DMS53 (cell line): ENCODE measurements at regions not wholly inside any gene's neighbourhood (a gene's known extent, or its start where the extent isn't known, plus 50 kb on each side); places are given as distances from the start of the nearest gene placed in this dataset.

ENCODE experiments used
- DNase-seq: peaks from one replicate; lab custom pipeline; 2025; lab: John Stamatoyannopoulos, UW

DNA sequence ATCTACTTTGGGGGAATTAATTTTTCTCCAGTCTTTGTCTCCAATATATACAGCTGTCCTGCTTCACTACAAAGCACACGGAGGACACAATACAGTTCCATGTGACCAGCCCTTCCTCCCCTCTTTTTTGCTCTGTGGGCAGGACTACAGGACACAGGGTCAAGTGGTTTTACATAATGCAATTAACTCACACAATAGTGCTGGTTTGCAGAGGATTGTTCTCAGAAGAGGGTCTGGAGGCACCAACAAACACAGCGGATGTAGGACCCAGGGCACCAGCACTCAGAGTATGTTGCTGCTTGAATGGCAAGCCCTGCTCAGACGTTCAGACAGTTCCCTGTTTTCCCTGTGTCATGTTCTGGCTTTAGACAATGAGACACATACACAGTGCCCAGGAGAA is 52.0 kb upstream of the NPTX2 start:
- DNase-seq, result no peak

DNA sequence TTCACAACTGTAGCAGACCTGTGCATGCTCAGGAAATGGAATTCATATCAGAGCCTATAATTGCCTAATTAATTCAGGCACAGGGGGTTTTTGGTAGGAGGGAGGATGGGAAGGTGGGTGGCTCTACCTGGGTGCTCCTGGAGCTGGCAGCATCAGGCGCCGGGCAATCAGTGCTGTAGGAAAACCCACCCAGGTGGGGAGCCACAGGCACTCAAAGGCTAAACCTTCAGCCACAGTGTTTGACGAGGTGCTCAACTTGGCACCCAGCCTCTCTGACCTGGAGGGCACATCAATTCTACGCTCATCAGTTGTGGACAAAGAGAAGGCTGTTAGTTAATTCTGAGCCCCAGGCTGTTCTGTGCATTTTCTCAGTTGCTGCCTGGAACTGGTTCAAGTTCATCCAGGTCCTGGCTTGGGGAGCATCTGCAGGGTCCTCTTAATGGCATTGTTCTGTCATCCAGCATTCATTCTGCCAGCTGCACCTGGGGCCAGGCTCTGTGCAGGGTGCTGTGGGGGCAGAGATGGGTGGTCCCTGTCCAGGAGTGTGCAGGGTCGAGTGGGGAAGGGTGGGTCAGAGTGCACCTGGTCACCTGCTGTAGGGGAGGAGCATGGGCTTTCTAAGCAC is 54.1 kb upstream of the NPTX2 start:
- no peak for DNase-seq

DNA sequence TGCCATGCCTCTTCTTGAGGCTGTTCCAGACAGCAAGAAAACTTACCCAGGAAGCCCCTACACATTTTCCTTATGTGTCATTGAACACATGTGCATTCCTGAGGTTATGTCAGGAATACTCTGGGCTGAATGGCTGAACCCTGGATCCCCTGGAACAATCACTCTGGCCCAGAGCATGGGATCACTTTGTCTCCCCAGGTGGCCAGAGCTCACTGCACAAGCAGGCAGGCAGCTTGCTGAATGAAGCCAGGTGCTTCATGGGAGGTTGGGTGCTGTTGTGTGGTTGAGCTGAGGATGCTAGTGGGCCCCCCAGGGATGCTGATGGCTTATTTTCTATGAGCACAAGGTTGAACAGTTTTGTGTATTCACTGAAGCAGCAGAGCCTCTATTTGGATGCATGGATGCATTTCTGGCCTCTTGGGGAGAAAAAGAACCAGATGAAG is 54.7 kb upstream of the NPTX2 start:
- no peak for DNase-seq

DNA sequence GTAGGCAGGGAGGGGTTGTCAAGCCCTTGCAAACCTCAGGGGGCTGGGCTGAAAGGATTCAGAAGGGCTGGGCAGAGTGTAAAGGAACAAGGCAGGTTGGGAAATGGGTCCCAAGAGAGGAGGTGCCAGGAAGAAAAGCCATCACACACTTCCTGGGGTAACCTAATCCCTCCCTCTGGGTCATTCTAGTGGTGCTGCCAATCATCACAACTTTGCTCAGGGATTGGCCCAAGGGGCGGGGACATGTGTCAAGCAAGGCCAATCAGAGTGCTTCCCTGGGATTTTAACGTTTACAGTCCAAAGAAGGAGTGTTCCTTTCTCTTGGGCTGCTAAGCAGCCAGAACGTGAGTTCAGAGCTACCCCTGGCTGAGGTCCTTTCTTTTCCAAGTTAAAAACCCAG is 57.1 kb upstream of the NPTX2 start:
- peak; percentile 16 for DNase-seq

DNA sequence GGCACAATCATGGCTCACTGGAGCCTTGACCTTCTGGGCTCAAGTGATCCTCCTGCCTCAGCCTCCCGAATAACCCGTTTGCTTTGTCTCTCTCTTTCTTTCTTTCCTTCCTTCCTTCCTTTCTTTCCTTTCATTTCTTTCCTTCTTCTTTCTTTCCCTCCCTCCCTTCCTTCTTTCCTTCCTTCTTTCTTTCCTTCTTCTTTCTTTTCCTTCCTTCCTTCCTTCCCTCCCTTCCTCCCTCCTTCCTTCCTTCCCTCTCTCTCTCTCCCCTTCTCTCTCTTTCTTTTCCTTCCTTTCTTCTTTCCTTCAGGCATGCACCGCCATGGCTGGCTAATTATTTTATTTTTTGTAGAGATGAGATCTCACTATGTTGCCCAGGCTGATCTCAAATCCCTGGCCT is 57.9 kb upstream of the NPTX2 start:
- no peak for DNase-seq

DNA sequence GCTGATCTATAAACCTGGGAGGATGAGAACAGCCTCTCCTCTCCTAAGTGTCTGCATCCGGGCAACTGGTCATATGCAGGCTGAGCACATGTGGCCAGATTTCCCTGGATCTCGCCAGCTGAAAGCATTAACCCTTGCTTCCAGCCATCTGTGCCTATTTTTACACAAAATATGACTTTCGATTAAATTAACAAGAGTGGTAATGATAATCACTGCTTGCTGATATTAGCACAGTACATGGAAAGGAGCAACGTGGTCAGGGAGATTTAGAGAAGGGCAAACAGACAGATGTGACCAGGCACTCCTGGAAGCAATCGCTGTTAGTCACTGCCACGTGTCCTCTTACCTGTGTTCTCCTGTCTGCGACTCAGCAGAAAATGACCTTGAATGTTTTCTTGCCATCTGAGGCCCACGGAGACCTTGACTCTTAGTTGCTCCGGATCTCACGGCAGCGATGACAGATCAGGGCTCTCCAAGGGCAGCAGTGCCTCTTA is 59.5 kb upstream of the NPTX2 start:
- peak; percentile 19 for DNase-seq

DNA sequence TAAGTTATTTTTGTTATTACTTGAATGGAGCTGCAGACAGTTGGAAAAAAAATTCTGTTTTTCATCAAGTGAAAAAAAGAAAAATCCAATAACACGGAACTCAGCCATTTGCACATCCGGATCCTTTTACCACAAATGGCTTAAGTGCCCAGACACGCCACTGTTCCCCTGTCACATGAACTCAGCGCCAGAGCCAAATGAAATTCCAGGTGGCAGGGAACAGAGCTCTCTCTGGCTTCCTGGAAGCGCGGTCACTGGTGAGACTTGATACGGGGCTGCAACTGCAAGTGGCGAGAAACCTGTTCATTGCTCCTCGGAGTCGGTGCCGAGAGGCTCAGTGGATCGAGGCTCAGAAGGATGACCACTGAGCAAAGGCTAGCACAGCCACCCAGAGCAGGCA is 60.8 kb upstream of the NPTX2 start:
- DNase-seq, result no peak

DNA sequence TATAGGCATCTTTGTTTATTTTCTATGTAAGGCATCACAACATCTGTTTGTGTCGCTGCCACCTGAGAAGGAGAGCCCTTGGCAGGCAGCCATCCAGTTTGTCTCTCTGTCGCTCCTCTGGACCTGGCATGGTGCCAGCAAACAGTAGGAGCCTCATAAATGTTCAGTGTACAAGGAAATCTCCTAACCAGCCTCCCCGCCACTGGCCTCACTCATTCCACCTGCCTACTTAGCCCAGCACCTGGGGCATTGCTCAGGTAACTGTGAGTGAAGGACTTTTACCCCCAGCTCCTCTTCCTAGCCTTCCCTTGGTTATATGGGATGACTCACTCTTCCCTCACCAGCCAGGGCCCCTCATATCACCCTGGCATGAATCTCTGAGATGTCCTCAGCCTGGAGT is 61.7 kb upstream of the NPTX2 start:
- DNase-seq, result no peak

DNA sequence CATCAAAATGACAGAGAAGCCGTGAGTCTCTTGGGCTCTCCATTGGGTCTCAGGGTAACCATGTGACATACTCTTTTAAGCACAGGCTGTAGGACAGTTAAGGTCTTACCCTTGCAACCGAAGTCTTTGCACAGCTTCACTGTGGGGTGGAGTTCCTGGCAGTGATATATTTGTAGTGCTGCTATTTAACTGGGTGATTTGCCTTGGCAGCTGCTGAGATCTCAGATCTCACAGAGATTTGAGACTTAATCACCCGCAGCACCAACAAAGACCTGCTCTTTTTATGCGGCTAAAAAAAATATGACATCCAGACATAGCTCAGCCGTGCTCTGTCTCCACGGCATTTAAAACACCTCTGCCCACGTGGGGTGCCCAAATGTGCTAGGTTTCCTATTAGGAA is 63.4 kb upstream of the NPTX2 start:
- DNase-seq, result no peak

DNA sequence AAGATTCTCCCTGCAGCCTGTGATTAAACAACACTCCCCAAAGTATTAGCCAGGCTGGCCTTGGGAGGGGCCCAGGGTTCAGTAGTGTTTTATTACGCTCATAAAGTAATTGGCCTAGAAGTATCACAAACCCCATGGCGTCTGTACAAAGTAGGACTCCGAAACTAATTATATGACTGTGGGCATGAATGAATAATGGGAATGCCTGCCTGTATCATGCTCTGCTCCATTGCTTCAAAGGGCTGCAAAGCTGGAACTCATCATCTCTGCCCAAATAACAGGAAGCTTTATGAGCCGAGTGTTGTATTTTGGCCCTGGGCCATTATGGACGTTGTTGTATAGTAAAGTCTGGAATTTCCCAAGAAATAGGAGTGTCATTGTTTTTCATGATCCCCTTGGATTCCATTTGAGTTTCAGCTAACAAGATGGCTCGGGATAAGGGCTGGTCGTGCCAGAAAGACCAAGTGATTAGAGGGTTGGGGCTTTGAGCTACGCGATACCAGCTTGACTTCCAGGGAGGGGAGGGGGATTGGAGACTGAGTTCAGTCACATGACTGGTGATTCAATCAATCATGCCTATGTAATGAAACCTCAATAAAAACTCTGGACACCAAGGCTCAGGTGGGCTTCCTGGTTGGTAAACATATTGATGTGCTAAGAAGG is 65.3 kb upstream of the NPTX2 start:
- no peak for DNase-seq

DNA sequence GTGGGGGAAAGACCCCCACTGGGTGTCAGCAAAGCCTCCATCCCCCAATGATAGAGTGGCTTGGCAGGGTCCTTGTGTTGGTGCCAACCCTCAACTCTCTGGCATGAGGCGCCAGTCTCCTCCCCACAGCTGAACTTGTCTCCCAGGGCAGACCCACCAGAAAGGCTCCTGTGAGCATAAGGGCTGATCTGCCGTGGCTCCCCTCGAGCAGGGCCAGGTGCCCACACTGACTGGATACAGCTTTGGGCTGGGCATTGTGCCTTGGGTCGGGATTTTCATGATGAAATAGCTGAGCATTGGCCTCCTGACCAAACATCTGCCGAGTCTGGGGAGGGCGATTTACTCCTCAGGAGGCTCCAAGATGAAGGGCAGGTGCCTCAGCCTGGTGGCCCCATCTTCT is 68.1 kb upstream of the NPTX2 start:
- no peak for DNase-seq

DNA sequence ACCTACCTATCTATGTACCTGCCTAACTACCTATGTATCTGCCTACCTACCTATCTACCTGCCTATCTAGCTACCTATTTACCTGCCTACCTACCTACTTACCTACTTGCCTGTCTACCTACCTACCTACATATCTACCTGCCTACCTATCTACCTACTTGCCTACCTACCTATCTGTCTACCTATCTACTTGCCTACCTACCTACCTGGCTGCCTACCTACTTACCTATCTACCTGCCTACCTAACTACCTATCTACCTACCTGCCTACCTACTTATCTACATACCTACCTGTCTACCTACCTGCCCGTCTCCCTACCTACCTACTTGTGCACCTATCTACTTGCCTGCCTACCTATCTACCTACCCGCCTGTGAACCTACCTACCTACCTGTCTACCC is 68.7 kb upstream of the NPTX2 start:
- DNase-seq, result no peak

DNA sequence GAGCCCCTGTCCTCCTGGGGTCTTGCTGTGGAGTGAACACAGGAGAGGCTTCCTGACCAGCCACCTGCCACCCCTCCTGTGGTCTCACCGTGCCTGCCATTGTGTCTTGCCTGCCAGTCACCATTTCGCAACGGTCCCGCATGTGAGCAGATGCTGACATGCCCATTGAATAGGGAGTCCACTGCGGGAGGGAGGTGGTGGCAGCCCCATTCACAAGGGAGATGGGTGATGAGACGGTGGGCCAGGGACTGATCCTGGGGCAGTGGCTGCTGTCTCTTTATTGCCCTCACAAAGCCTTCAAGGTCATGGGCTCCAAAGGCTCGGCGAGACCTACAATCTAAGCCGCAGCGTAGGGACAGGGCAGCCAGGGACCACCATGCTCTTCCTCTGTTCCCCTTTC is 76.0 kb upstream of the NPTX2 start:
- DNase-seq, result no peak

DNA sequence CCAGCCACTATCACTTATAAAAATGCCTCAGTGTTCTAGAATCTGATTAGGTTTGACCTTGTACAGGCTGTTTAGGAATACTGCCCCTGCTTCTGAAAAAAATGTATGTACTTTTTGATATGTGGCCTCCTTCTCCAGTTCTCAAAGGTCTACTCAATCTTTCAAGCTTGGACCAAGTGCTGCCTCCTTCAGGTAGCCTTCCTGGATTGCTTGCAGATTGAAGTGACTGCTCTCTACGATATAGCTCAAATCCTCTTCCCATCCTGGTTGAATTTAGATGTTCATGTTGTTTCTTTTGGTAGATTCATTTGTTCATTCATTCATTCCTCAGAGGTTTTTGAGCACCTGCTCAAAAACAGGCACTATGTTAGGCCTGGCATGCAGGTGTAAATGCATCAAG is 77.2 kb upstream of the NPTX2 start:
- DNase-seq, result no peak

DNA sequence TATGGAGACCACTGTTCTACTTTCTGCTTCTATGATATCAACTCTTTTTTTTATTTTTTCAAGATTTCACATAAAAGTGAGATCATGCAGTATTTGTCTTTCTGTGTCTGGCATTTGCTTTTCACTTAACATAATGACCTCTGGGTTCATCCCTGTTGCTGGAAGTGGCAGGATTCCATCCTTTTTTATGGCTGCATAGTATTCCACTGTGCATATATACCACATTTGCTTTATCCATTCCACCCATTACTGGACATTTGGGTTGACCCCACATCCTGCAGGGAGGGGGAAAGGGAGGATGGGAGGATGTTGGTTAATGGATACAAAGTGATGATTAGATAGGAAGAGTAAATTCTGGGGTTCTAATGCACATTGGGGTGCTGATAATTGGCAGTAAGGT is 80.3 kb upstream of the NPTX2 start:
- no peak for DNase-seq

DNA sequence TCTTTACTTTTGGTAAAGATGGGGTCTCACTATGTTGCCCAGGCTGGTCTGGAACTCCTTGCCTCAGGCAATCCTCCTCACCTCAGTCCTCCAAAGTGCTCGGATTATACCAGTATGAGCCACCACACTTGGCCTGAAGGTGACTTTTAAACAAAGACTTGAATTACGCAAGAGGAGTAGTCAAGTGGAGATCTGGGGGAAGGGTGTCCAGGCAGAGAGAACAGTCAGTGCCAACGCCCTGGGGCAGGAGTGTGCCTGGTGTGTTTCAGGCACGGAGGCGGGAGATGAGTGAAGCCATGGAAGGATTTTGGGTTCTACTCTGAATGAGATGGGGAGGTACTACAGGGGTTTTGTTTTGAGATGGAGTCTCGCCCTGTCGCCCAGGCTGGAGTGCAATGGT is 82.6 kb upstream of the NPTX2 start:
- no peak for DNase-seq

DNA sequence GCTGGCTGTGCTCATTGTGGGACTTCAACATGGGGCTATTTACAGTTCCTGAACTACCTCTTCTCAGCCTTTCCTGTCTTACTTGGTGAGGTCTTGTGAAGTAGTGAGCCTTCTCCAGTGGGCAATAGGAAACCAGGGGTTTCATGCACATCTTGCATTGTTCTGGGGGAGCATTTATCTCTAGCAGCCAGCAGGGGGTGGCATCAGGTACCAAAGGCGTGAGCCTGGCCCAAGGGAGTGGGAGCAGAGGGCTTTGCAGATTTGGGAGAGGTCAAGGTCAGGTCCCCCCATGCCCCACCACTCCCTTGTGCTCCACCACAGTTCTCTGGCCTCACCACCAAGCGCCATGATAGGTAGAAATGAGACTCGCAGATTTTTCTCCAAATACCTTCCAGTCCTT is 85.4 kb upstream of the NPTX2 start:
- DNase-seq, result no peak

DNA sequence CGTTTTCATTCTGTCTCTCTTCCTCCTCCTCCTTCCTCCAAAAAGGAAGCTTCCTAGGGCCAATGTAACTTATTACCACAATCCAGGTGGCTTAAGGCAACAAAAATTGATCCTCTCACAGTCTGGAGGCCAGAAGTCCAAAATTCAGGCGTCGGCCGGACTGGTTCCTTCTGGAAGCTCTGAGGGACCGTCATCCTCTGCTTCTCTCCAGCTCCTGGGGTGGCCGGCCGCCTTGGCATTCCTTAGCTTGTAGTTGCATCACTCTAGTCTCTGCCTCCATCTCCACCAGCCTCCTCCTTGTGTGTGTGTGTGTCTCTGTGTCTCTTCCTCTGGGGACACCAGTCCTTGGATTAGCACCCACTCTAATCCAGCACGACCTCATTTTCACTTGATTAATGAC is 89.0 kb upstream of the NPTX2 start:
- DNase-seq, result no peak

DNA sequence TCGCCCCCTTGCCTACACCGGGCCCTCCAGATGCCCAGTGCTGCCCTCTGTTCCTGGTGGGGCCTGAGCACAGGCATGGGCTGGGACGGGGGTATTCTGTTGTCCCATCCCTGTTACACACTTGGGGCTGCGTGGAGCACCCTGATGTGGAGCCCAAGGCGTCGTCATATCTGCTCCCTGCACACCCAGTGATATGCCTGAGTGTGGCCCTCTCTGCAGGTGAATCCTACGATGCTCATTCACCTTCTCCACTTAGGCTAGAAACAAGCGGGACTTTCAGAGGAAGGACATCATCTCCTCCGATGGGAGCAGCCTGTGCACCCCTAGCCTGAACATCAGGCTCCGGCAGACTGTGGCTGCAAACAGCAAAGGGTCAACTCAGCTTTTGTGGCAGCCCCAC is 91.0 kb upstream of the NPTX2 start:
- no peak for DNase-seq

DNA sequence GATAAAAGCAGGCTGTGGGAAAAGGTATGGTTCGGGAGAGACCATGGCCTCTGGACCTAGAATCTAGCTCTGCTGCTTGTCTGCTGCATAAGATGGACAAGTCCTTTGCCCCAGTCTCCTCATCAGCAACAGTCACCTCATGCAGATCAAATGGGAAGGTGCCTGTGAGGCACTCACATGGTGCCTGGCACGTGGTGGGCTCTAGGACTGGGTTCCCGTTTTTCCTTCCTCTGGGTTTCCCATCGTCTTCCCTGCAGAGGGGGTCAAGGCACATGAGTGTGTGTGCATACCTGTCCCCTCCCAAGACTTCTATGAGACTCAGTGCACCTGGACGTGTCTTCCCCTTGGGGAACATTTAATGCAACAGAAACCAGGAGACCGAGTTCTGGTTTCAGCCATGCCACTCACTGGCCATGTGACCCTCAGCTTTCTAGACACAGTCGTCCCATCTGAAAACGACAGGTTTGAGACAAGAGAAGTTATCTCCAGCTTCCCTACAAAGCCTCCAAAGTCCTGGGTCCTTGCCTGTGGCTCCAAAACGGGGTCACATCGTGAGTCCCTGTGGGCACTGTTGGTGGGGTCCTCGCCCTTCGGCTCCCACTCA is 95.9 kb upstream of the NPTX2 start:
- DNase-seq, result no peak

DNA sequence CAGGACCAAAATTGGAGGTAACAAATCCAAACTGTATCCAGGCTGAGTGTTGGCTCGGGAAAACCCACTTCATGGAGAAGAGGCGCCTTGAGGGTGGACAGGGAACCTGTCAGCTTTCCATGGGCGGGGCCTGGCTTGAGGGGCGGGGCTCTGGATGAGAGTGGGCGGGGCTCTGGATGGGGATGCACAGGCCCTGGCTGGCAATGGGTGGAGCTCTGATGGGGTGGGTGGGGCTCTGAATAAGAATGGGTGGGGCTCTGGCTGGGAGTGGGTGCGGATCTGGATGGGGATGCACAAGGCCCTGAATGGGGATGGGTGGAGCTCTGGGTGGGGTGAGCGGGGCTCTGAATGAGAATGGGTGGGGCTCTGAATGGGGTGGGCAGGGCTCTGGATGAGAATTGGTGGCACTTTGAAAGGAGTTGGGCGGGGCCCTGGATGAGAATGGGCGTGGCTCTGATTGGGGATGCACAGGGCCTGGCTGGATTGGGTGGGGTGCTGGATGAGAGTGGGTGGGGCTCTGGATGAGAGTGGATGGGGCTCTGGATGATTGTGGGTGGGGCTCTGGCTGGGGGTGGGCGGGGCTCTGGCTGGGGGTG is 96.6 kb upstream of the NPTX2 start:
- DNase-seq, result no peak

DNA sequence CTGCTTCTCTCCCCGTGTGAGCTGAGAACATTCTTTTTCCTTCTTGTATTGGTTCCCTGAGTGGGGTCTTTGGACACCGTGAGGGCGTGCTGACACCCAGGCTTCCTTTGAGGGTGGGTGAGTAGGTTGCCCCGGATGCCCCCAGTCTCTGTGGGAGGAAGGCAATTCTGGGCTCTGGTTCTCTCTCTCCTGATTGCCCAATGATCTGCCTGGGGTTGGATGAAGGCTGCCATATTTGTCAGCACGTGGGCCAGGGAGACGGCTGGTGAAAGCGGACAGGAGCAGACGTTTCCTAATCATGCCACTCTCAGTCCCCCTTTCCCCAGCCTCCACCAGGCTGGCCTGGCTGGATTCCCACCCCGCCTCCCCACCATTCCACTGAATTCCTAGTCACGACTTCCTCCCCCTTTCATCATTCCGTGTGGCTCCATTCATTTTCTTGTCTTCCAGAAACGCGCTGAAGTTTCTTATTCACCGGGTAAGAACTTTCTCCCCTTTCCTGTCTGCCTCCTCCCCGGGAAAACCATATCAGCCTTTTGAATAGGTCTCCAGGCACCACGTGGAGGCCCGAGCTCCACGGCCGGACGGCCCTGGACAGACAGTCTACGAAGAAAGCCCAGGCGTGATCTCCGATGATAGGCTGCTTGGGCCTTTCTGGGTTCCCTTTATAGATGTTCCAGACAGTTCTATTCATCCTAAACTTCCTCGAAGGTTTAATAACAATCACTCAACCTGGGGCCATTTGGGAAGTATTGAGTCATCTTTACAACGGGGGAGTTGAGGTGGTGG is 98.7 kb upstream of the NPTX2 start:
- DNase-seq, result no peak
